Panc1 (cell line): ENCODE measurements at regions not wholly inside any gene's neighbourhood (a gene's known extent, or its start where the extent isn't known, plus 50 kb on each side); places are given as distances from the start of the nearest gene placed in this dataset.

Experiments used
- CTCF ChIP-seq: fragments of 450-650 bp; IDR thresholded peaks from 2 replicates; pipeline ENCODE4 v1.5.1; 2017; ENCODE audit warnings: mild to moderate bottlenecking
- POLR2AphosphoS5 ChIP-seq: IDR thresholded peaks from 2 replicates; pipeline ENCODE4 v1.6.1; 2012; ENCODE audit warnings: mild to moderate bottlenecking, low read depth, low read length, moderate library complexity
- REST ChIP-seq, 2 experiments: IDR thresholded peaks; 2 replicates each; pipeline ENCODE4 v1.6.1; 2011 to 2012; ENCODE audit warnings: low read depth in 2 of 2, control low read depth in 1 of 2, low read length in 1 of 2, mild to moderate bottlenecking in 1 of 2, moderate library complexity in 1 of 2; ENCODE audit not compliant: insufficient read depth in 1 of 2
- TCF7L2 ChIP-seq: IDR thresholded peaks from 2 replicates; pipeline ENCODE4 v1.6.1; 2011; ENCODE audit warnings: mild to moderate bottlenecking, low read depth, low read length, inconsistent platforms

DNA sequence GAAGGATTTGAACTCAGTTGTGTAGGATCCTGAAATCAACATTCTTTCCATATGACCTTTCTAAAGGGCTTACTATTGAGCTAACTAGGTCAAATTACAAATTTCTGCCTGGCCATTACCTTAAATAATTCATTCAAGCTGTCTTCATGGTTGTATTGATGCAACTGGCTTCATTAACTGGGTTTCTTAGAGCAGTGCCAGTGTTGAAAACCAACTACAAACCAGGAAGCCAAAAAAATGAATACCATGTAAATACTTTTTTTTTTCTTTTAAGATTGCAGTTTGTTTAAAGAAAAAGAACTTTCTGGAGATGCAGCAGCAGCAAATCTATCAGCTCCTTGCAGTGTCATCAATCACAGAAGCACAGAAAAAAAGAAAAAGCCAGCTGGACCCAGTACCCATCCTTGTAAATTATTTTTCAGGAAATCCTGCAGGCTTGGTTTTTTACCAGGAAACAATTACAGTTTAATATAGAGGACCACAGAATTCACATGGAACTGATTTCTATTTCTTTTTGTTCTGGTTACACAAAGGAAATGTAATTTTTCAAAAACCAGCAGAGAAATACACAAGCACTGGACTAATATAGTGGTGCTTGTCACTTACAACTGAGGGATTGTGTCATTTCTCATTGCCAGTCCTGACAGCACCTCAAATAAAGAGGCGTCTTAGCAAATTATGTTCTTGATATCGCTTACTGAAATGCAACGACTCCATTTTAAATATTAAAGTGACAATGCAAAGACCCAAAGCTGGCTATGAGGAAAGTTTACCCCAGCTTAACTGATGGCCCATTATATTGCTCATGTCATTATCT lies 131.9 kb downstream of the TMEM26 start:
- TF ChIP-seq CTCF (no peak), POLR2AphosphoS5 (no peak), REST (IDR thresholded peaks at IDR 0.05; ENCODE audit: insufficient read depth in 1 of 2, low read depth in 2 of 2, low read length in 1 of 2) (no peak), TCF7L2 (no peak)
